ENCODE measurements at regions not wholly inside any gene's neighbourhood (a gene's known extent, or its start where the extent isn't known, plus 50 kb on each side); places are given as distances from the start of the nearest gene placed in this dataset.
A peak's percentile ranks its signal among the peaks of the same experiment; 100 is the strongest.
"Not testable (repeated sequence)": the region's sequence is repeated elsewhere in the genome, so short reads cannot be mapped to it uniquely, and the experiment has no call there.

DNA sequence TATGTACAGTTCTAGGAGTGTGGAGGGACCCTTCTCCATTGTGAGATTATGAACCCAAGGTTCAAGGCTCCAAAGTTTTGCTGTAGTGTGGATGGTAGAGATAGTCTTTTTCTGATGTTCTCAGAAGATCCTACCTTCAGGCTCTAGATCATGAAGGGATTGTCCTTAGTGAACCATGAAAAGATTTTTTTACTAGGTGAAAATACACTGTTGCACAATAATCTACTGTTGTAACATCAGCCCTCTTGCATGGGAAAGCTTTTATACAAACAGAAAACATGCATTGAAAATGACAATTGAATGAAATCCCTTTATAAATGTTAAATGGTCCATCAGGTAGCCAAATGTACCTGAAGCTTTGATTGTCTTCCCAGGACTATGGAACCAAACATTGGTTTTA lies 177.8 kb downstream of the FAM76B start:
- Histone ChIP-seq H3K4me3 (no peak overlapping the region), H3K27ac (no peak overlapping the region), H3K4me1 (replicated peaks in 1 of 2) (peaks cover 2 to 3% of the 10 kb centered on the region in 2 donors)
- ATAC-seq (replicated peaks in 6 of 8) = no peak
- in situ Hi-C loops (cut with MboI; ENCODE audit: low pct_unique_long_range_greater_than_20kb in 2 of 9, low sequenced_read_pairs in 9 of 9, unreplicated experiment in 9 of 9) = no loop called here

- 89 to 100% (median 93%) methylated on average over 3 to 5 of the region's 5 CpGs; no CpG with 5 or more reads in 5 of the 10 experiments for WGBS, 10 experiments
- H3K27ac ChIP-seq; ATAC-seq (replicated peaks in 6 of 8); in situ Hi-C loops (cut with MboI; ENCODE audit: low pct_unique_long_range_greater_than_20kb in 2 of 9, low sequenced_read_pairs in 9 of 9, unreplicated experiment in 9 of 9); H3K4me1 ChIP-seq (replicated peaks in 1 of 2); H3K4me3 ChIP-seq: not testable (repeated sequence)
Observed at GRCh38 chr11:95610185-95610584, 179.4 kb downstream of the FAM76B start.

DNA sequence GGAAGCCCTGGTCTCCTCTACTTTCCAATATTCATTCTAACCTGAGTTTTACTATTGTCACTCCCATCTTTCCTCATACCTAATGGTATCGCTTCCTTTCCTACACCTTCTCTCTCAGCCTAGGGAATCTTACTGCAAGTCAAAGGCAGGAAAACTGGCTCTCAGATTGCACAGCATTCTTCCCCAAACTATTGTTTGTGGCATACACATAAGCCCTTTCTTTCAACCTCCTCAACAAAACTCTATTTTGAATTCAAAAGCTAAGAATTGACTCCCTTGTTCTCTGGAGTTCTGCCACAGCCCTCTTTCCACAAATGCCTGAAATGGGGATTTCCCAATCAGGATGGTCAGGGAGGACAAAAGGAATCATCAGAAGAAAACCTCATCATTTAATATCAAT lies 181.5 kb downstream of the FAM76B start:
- H3K4me3 ChIP-seq = no peak overlapping the region
- 83 to 100% (median 100%) methylated on average over 1 of the region's 1 CpG; no CpG with 5 or more reads in 3 of the 10 experiments for WGBS, 10 experiments
- no peak overlapping the region for H3K27ac ChIP-seq
- peak in 1 of 8 experiments; percentile 44 for ATAC-seq (replicated peaks in 6 of 8)
- peaks cover 2 to 3% of the 10 kb centered on the region in 2 donors for H3K4me1 ChIP-seq (replicated peaks in 1 of 2)
- in situ Hi-C loops (cut with MboI; ENCODE audit: low pct_unique_long_range_greater_than_20kb in 2 of 9, low sequenced_read_pairs in 9 of 9, unreplicated experiment in 9 of 9) = no loop called here

GRCh38 chr11:95606824-95607223 lies 182.8 kb downstream of the FAM76B start:
- WGBS, 10 experiments = 68 to 100% (median 93%) methylated on average over 1 to 3 of the region's 3 CpGs; no CpG with 5 or more reads in 1 of the 10 experiments
- Histone ChIP-seq H3K4me3 (no peak overlapping the region), H3K27ac (no peak overlapping the region), H3K4me1 (replicated peaks in 1 of 2) (peaks cover 2 to 3% of the 10 kb centered on the region in 2 donors)
- ATAC-seq (replicated peaks in 6 of 8) = no peak
- in situ Hi-C loops (cut with MboI; ENCODE audit: low pct_unique_long_range_greater_than_20kb in 2 of 9, low sequenced_read_pairs in 9 of 9, unreplicated experiment in 9 of 9) = no loop called here

- H3K27ac ChIP-seq = no peak overlapping the region
- WGBS, 10 experiments = 60 to 100% (median 94%) methylated on average over 1 to 3 of the region's 3 CpGs; no CpG with 5 or more reads in 1 of the 10 experiments
- no peak overlapping the region for H3K4me3 ChIP-seq
- in situ Hi-C loops (cut with MboI; ENCODE audit: low pct_unique_long_range_greater_than_20kb in 2 of 9, low sequenced_read_pairs in 9 of 9, unreplicated experiment in 9 of 9) = no loop called here
- H3K4me1 ChIP-seq (replicated peaks in 1 of 2) = peaks cover 2 to 4% of the 10 kb centered on the region in 2 donors
- no peak for ATAC-seq (replicated peaks in 6 of 8)
Observed at GRCh38 chr11:95605271-95605940, 184.2 kb downstream of the FAM76B start.

DNA sequence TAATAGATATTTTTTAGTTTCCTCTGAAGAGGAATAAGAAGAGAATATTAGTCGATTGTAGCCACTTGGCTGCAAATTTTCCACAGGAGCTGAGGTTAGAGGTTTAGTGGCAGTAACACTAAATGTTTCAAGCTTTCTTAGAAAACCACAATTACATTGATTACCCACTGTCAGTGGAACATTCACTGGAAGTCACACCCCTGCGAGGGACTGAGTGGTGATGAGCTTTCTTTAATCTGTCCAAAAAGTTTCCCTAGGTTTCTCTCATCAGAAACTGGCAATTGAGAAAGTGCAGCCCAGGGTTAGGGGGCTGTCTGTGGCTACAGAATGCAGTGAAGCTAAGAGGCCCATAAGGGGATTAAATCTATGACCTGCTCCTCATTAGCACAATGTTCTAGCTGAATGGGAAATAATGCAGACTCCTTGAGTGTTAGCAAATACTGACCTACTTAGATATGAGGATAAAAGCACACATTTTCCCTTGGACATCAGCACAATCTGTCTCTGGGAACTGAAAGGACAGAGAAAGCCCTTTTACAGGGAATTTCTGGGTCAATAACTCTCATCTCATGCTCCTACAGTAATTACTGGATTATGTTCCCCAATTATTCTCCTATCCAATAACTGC lies 189.5 kb downstream of the FAM76B start:
- Histone ChIP-seq H3K27ac (no peak overlapping the region), H3K4me3 (no peak overlapping the region), H3K4me1 (replicated peaks in 1 of 2) (peaks cover 0 to 6% of the 10 kb centered on the region in 2 donors)
- 17 to 93% (median 82%) methylated on average over 1 to 2 of the region's 2 CpGs; no CpG with 5 or more reads in 2 of the 10 experiments for WGBS, 10 experiments
- in situ Hi-C loops (cut with MboI; ENCODE audit: low pct_unique_long_range_greater_than_20kb in 2 of 9, low sequenced_read_pairs in 9 of 9, unreplicated experiment in 9 of 9) = no loop called here
- ATAC-seq (replicated peaks in 6 of 8) = peak in 2 of 8 experiments; percentile 23 to 47

DNA sequence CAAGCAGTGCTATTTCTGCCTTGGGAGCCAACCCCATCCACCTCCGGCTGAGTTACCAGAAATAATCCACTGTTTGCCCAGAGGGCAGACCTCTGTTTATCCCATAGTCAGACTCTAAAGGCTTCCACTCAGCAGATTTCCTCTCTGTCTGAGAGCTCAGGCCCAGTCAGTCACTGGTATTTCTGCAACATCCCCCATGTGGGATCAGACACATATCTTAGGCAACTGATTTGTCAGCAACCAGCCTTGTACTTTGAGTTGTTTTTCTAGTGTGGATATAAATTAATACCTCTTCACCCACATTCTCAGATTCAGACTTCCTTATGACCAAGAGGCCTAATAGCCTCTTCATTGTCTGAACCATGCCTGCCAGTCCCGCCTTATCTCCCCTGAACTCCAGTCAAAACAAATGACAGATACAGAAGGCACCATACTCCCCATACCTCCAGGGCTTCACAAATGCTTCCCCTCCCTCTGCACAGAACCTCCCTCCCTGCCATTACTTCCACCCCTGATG lies 193.6 kb downstream of the FAM76B start:
- peak in 3 of 8 experiments; percentile 18 to 59 (median 31) for ATAC-seq (replicated peaks in 6 of 8)
- in situ Hi-C loops (cut with MboI; ENCODE audit: low pct_unique_long_range_greater_than_20kb in 2 of 9, low sequenced_read_pairs in 9 of 9, unreplicated experiment in 9 of 9) = no loop called here
- 0 to 100% (median 80%) methylated on average over 1 to 2 of the region's 2 CpGs; no CpG with 5 or more reads in 5 of the 10 experiments for WGBS, 10 experiments
- H3K27ac ChIP-seq = no peak overlapping the region
- no peak overlapping the region for H3K4me3 ChIP-seq
- H3K4me1 ChIP-seq (replicated peaks in 1 of 2) = peaks cover 0 to 6% of the 10 kb centered on the region in 2 donors

- H3K27ac ChIP-seq = no peak overlapping the region
- in situ Hi-C loops (cut with MboI; ENCODE audit: low pct_unique_long_range_greater_than_20kb in 2 of 9, low sequenced_read_pairs in 9 of 9, unreplicated experiment in 9 of 9) = no loop called here
- ATAC-seq (replicated peaks in 6 of 8) = peak in 3 of 8 experiments; percentile 43 to 78 (median 70)
- H3K4me1 ChIP-seq (replicated peaks in 1 of 2) = peaks cover 0 to 6% of the 10 kb centered on the region in 2 donors
- WGBS, 10 experiments = 42 to 96% (median 91%) methylated on average over 3 of the region's 3 CpGs; no CpG with 5 or more reads in 4 of the 10 experiments
- H3K4me3 ChIP-seq = no peak overlapping the region
Observed at GRCh38 chr11:95595541-95595940, 194.0 kb downstream of the FAM76B start.

GRCh38 chr11:95593111-95593510 lies 196.5 kb downstream of the FAM76B start:
- in situ Hi-C loops (cut with MboI; ENCODE audit: low pct_unique_long_range_greater_than_20kb in 2 of 9, low sequenced_read_pairs in 9 of 9, unreplicated experiment in 9 of 9) = no loop called here
- ATAC-seq (replicated peaks in 6 of 8) = peak in 1 of 8 experiments; percentile 63
- WGBS, 10 experiments = 40 to 96% (median 87%) methylated on average over 1 to 3 of the region's 3 CpGs; no CpG with 5 or more reads in 1 of the 10 experiments
- Histone ChIP-seq H3K27ac (no peak overlapping the region), H3K4me1 (replicated peaks in 1 of 2) (no peaks in the 10 kb centered on the region), H3K4me3 (no peak overlapping the region)

- ATAC-seq (replicated peaks in 6 of 8) = peak in 4 of 8 experiments; percentile 65 to 79 (median 77)
- H3K27ac ChIP-seq = no peak overlapping the region
- 20 to 33% (median 28%) methylated on average over 1 to 3 of the region's 4 CpGs; no CpG with 5 or more reads in 6 of the 10 experiments for WGBS, 10 experiments
- in situ Hi-C loops (cut with MboI; ENCODE audit: low pct_unique_long_range_greater_than_20kb in 2 of 9, low sequenced_read_pairs in 9 of 9, unreplicated experiment in 9 of 9) = no loop called here
- H3K4me3 ChIP-seq = no peak overlapping the region
- no peaks in the 10 kb centered on the region for H3K4me1 ChIP-seq (replicated peaks in 1 of 2)
Observed at GRCh38 chr11:95592471-95592870, 197.1 kb downstream of the FAM76B start.

- no peak overlapping the region for H3K27ac ChIP-seq
- H3K4me3 ChIP-seq = no peak overlapping the region
- H3K4me1 ChIP-seq (replicated peaks in 1 of 2) = no peaks in the 10 kb centered on the region
- in situ Hi-C loops (cut with MboI; ENCODE audit: low pct_unique_long_range_greater_than_20kb in 2 of 9, low sequenced_read_pairs in 9 of 9, unreplicated experiment in 9 of 9) = no loop called here
- ATAC-seq (replicated peaks in 6 of 8) = no peak
- 71 to 100% (median 89%) methylated on average over 1 to 10 of the region's 10 CpGs for WGBS, 10 experiments
Observed at GRCh38 chr11:95589893-95590612, 199.5 kb downstream of the FAM76B start.

GRCh38 chr11:95588821-95589220 lies 200.8 kb downstream of the FAM76B start:
- Histone ChIP-seq H3K4me3 (no peak overlapping the region), H3K27ac (no peak overlapping the region), H3K4me1 (replicated peaks in 1 of 2) (no peaks in the 10 kb centered on the region)
- in situ Hi-C loops (cut with MboI; ENCODE audit: low pct_unique_long_range_greater_than_20kb in 2 of 9, low sequenced_read_pairs in 9 of 9, unreplicated experiment in 9 of 9) = no loop called here
- 76 to 100% (median 96%) methylated on average over 1 to 3 of the region's 3 CpGs; no CpG with 5 or more reads in 1 of the 10 experiments for WGBS, 10 experiments
- no peak for ATAC-seq (replicated peaks in 6 of 8)

DNA sequence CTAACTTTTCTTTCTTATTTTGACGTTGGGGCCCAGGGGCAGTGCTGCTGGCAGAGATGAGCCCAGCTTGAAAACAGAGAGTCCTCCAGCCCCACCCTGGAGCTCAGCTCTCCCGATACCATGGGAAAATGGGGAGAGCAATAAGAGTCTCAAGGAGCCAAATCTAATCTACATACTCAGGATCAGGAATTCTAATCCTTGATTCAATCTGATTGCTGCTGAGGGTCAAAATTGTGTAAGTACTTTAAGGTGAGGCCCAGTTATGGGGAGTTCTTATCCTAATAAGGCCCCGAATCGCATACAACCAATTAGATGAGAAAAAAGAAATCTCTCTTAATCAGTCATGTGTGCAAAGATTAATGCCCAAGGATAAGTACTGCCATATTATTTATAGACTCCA lies 202.9 kb downstream of the FAM76B start:
- in situ Hi-C loops (cut with MboI; ENCODE audit: low pct_unique_long_range_greater_than_20kb in 2 of 9, low sequenced_read_pairs in 9 of 9, unreplicated experiment in 9 of 9) = no loop called here
- Histone ChIP-seq H3K4me1 (replicated peaks in 1 of 2) (no peaks in the 10 kb centered on the region), H3K27ac (no peak overlapping the region), H3K4me3 (no peak overlapping the region)
- 17 to 100% (median 81%) methylated on average over 1 to 4 of the region's 4 CpGs; no CpG with 5 or more reads in 2 of the 10 experiments for WGBS, 10 experiments
- ATAC-seq (replicated peaks in 6 of 8) = peak in 1 of 8 experiments; percentile 25
